ENCODE measurements at regions not wholly inside any gene's neighbourhood (a gene's known extent, or its start where the extent isn't known, plus 50 kb on each side); places are given as distances from the start of the nearest gene placed in this dataset.

DNA sequence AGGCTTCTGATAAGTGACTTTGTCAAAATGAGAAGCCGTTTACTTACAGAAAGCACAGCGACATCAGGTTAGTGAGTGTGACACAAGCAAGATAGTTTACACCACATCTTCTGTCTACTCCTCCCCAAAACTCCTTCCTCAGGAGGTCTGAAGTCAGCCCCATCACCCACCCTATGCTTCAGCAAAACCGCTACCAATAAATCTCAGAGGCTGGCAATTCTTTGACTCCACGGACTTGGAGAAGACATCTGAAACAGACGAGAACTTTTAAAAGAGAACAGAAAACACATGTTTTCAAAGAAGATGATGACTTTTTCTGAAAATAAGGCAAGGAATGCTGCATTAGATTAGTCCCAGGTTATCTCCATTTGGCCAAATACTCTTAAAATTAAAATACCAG is 261.1 kb downstream of the TBC1D4 start:
- TF ChIP-seq JUNB (IDR thresholded peaks at IDR 0.05) (no peak), HDAC2 (IDR thresholded peaks at IDR 0.05) (no peak), NFYB (IDR thresholded peaks at IDR 0.05; ENCODE audit: insufficient read depth, low read depth, low read length) (no peak), SIN3A (IDR thresholded peaks at IDR 0.05; ENCODE audit: low read depth, low read length) (no peak), NFIC (IDR thresholded peaks at IDR 0.05; ENCODE audit: low read depth, low read length) (no peak), SP1 (IDR thresholded peaks at IDR 0.05; ENCODE audit: low read depth, low read length) (no peak)
- TF ChIP-seq, protein P1, sequence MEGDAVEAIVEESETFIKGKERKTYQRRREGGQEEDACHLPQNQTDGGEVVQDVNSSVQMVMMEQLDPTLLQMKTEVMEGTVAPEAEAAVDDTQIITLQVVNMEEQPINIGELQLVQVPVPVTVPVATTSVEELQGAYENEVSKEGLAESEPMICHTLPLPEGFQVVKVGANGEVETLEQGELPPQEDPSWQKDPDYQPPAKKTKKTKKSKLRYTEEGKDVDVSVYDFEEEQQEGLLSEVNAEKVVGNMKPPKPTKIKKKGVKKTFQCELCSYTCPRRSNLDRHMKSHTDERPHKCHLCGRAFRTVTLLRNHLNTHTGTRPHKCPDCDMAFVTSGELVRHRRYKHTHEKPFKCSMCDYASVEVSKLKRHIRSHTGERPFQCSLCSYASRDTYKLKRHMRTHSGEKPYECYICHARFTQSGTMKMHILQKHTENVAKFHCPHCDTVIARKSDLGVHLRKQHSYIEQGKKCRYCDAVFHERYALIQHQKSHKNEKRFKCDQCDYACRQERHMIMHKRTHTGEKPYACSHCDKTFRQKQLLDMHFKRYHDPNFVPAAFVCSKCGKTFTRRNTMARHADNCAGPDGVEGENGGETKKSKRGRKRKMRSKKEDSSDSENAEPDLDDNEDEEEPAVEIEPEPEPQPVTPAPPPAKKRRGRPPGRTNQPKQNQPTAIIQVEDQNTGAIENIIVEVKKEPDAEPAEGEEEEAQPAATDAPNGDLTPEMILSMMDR (IDR thresholded peaks at IDR 0.05 in 2 of 3, conservative IDR thresholded peaks at IDR 0.05 in 1 of 3; ENCODE audit: control insufficient read depth in 2 of 3, extremely low read depth in 1 of 3, insufficient read depth in 1 of 3, low read depth in 3 of 3, low read length in 3 of 3), result no peak
